ENCODE measurements at regions not wholly inside any gene's neighbourhood (a gene's known extent, or its start where the extent isn't known, plus 50 kb on each side); places are given as distances from the start of the nearest gene placed in this dataset.

- TF ChIP-seq CTCF (IDR thresholded peaks at IDR 0.05 in 2 of 3, conservative IDR thresholded peaks at IDR 0.05 in 1 of 3; ENCODE audit: borderline replicate concordance in 1 of 3, insufficient read depth in 1 of 3, low read depth in 2 of 3, low read length in 2 of 3) (no peak), ATF3 (IDR thresholded peaks at IDR 0.05) (no peak), POLR2A (IDR thresholded peaks at IDR 0.05; ENCODE audit: borderline replicate concordance, extremely low read depth, insufficient read depth, insufficient read length) (no peak), RAD21 (IDR thresholded peaks at IDR 0.05; ENCODE audit: low read depth) (no peak), POLR2AphosphoS5 (IDR thresholded peaks at IDR 0.05; ENCODE audit: low read depth, low read length) (no peak), SIN3A (IDR thresholded peaks at IDR 0.05; ENCODE audit: low read depth) (no peak), REST (IDR thresholded peaks at IDR 0.05; ENCODE audit: low read depth) (no peak), ZNF274 (IDR thresholded peaks at IDR 0.05; ENCODE audit: low read depth, low read length) (no peak), CEBPB (IDR thresholded peaks at IDR 0.05; ENCODE audit: low read depth) (no peak), EGR1 (IDR thresholded peaks at IDR 0.05; ENCODE audit: low read depth) (no peak), SP1 (IDR thresholded peaks at IDR 0.05; ENCODE audit: low read depth) (no peak), ZBTB33 (IDR thresholded peaks at IDR 0.05; ENCODE audit: extremely low read depth, insufficient replicate concordance, low read length) (no peak)
Measured at GRCh38 chr17:14873996-14874395, 391.1 kb downstream of the PMP22 start.
